ENCODE measurements at regions not wholly inside any gene's neighbourhood (a gene's known extent, or its start where the extent isn't known, plus 50 kb on each side); places are given as distances from the start of the nearest gene placed in this dataset.

- Histone ChIP-seq H2AFZ (ENCODE audit: low read length) (no peak overlapping the region), H3K9ac (ENCODE audit: low read length) (no peak overlapping the region), H4K20me1 (ENCODE audit: insufficient read depth, low read length) (no peaks in the 10 kb centered on the region), H3K27ac (ENCODE audit: low read length) (no peak overlapping the region), H3K79me2 (ENCODE audit: low read length) (no peaks in the 10 kb centered on the region), H3K27me3 (replicated peaks; ENCODE audit: insufficient read depth, low read length) (no peaks in the 10 kb centered on the region), H3K36me3 (replicated peaks; ENCODE audit: insufficient read depth, low read length) (no peaks in the 10 kb centered on the region), H3K4me3 (ENCODE audit: low read length) (no peak overlapping the region), H3K9me2 (replicated peaks; ENCODE audit: insufficient read depth, low read length) (no peaks in the 10 kb centered on the region), H3F3A (ENCODE audit: insufficient read depth, low read length) (no peaks in the 10 kb centered on the region), H3K4me1 (ENCODE audit: low read length) (no peaks in the 10 kb centered on the region), H3K9me3 (replicated peaks; ENCODE audit: insufficient read depth, low read length) (no peaks in the 10 kb centered on the region), H3K4me2 (ENCODE audit: low read depth, low read length) (no peak overlapping the region)
- no peak for DNase-seq
- TF ChIP-seq EZH2 (optimal IDR thresholded peaks at IDR 0.05; ENCODE audit: low read depth, low read length) (no peak), EZH2phosphoT487 (IDR thresholded peaks at IDR 0.05; ENCODE audit: low read length) (no peak), CTCF (IDR thresholded peaks at IDR 0.05; ENCODE audit: low read length) (no peak)
Observed at GRCh38 chr1:184919892-184920291, 54.4 kb downstream of the NIBAN1 start.

GRCh38 chr1:184915463-184916090 is 58.7 kb downstream of the NIBAN1 start:
- Histone ChIP-seq H3F3A (ENCODE audit: insufficient read depth, low read length) (no peaks in the 10 kb centered on the region), H3K36me3 (replicated peaks; ENCODE audit: insufficient read depth, low read length) (no peaks in the 10 kb centered on the region), H3K79me2 (ENCODE audit: low read length) (no peaks in the 10 kb centered on the region), H3K27ac (ENCODE audit: low read length) (no peak overlapping the region), H4K20me1 (ENCODE audit: insufficient read depth, low read length) (no peaks in the 10 kb centered on the region), H2AFZ (ENCODE audit: low read length) (no peak overlapping the region), H3K9ac (ENCODE audit: low read length) (no peak overlapping the region), H3K4me1 (ENCODE audit: low read length) (no peaks in the 10 kb centered on the region), H3K4me3 (ENCODE audit: low read length) (no peak overlapping the region), H3K9me2 (replicated peaks; ENCODE audit: insufficient read depth, low read length) (no peaks in the 10 kb centered on the region), H3K27me3 (replicated peaks; ENCODE audit: insufficient read depth, low read length) (no peaks in the 10 kb centered on the region), H3K9me3 (replicated peaks; ENCODE audit: insufficient read depth, low read length) (no peaks in the 10 kb centered on the region), H3K4me2 (ENCODE audit: low read depth, low read length) (no peak overlapping the region)
- no peak for DNase-seq
- no peak for TF ChIP-seq CTCF (IDR thresholded peaks at IDR 0.05; ENCODE audit: low read length)
- TF ChIP-seq EZH2phosphoT487 (IDR thresholded peaks at IDR 0.05; ENCODE audit: low read length) = no peak
- no peak for TF ChIP-seq EZH2 (optimal IDR thresholded peaks at IDR 0.05; ENCODE audit: low read depth, low read length)

- Histone ChIP-seq H3K79me2 (ENCODE audit: low read length) (no peaks in the 10 kb centered on the region), H3K4me3 (ENCODE audit: low read length) (no peak overlapping the region), H3K9me3 (replicated peaks; ENCODE audit: insufficient read depth, low read length) (no peaks in the 10 kb centered on the region), H3K36me3 (replicated peaks; ENCODE audit: insufficient read depth, low read length) (no peaks in the 10 kb centered on the region), H4K20me1 (ENCODE audit: insufficient read depth, low read length) (no peaks in the 10 kb centered on the region), H3K27ac (ENCODE audit: low read length) (no peak overlapping the region), H3F3A (ENCODE audit: insufficient read depth, low read length) (no peaks in the 10 kb centered on the region), H3K9me2 (replicated peaks; ENCODE audit: insufficient read depth, low read length) (no peaks in the 10 kb centered on the region), H3K4me1 (ENCODE audit: low read length) (no peaks in the 10 kb centered on the region), H3K4me2 (ENCODE audit: low read depth, low read length) (no peak overlapping the region), H2AFZ (ENCODE audit: low read length) (no peak overlapping the region), H3K27me3 (replicated peaks; ENCODE audit: insufficient read depth, low read length) (no peaks in the 10 kb centered on the region), H3K9ac (ENCODE audit: low read length) (no peak overlapping the region)
- TF ChIP-seq EZH2 (optimal IDR thresholded peaks at IDR 0.05; ENCODE audit: low read depth, low read length) (no peak), CTCF (IDR thresholded peaks at IDR 0.05; ENCODE audit: low read length) (no peak), EZH2phosphoT487 (IDR thresholded peaks at IDR 0.05; ENCODE audit: low read length) (no peak)
- no peak for DNase-seq
Observed at GRCh38 chr1:184914149-184914548, 60.2 kb downstream of the NIBAN1 start.
